Inflammatory macrophage treated with lipopolysaccharide for 4 hours (primary cell): ENCODE measurements at regions not wholly inside any gene's neighbourhood (a gene's known extent, or its start where the extent isn't known, plus 50 kb on each side); places are given as distances from the start of the nearest gene placed in this dataset.

ENCODE experiments used
- DNase-seq: peaks from one replicate; pipeline ENCODE4 v3.0.0-alpha.2; 2020

DNA sequence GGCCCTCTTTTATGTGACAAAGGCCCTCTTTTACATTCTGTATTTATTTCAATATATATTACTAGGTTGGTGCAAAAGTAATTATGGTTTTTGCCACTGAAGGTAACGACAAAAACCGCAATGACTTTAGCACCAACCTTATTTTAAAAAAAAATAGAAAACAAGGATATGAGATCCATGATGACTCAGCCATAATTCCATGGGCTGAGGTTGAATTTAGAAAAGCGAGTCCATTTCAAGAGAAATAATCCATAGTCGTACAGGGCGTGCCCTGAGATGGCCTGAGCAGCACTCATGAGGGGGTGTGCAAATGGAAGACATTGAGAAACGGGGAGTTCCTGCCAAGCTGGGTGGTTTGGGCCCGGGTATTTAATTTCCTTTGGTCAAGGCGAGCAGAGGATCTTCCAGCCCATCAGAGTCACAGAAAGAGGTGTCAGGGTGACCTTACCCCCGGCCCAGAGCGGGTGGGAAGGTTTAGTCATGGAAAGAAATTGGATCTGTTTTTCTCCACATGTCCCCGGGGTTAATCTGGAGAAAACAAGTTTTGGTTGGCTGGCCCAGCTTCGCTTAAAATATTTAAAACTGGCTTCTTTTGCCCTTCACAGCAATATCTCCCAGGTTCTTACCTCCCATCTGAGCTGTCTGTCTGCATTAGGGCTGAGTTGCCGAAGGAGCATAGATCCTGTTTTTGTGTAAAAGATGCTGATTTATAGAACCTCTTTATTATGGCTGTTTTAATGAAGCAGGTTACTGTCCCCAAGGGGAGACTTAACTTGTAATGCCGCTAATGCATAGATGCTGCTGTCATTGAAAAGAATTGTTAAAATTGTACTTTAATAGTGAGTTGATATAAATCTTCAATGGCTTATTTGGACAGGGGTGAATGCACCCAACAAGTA lies 255.6 kb downstream of the PREX1 start:
- DNase-seq, result no peak

DNA sequence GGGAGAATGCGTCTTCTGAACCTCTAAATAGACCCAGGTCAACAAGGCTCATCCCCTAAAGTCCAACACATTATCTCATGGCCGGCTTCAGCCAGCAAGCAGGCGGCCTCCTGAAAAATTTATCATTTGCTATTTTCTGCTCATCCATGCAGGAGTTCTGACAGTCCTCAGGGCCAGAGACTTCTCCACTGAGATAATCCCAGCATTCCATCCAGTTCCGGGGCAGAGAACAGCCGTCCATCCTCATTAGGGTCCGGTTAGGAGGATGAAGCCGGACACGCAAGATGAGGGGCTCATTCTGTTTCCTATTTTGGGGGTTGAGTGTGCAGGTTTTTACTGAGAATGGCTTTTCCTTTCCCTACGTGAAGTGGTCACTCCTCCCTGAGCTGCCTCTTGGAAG lies 258.1 kb downstream of the PREX1 start:
- no peak for DNase-seq

DNA sequence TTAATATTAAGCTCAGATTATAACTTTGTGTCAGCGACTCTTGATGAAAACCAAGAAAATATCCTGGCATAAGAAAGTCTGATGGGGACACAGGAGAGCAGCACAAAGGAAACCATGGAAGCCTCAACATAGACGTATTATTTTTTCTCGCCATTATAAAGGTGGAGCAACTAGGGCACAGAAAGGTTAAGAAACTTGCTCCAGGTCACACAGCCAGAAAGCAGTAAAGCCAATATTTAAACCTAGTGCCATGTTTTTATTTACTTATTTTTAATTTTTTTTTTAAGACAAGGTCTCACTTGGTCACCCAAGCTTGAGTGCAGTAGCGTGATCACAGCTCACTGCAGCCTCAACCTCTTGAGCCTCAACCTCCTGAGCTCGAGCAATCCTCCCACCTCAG lies 259.3 kb downstream of the PREX1 start:
- no peak for DNase-seq

DNA sequence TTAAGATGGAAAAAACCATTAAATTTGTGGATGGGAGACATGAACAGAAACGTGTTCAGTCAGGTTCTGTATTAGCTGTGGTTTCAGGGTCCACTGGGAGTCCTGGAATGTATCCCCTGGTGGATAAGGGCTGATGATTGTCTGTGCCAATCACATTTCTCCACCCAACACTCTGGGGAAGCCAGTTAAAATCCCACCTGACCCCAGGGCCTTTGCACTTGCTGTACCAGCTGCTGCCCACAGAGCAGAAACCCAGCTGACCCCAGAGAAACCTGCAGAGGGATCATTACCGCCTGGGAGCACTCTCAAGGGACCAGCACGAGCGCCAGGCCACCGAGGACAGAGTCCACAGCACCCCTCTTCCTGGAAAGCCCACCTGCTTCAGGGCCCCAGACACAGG lies 260.7 kb downstream of the PREX1 start:
- DNase-seq, result no peak

DNA sequence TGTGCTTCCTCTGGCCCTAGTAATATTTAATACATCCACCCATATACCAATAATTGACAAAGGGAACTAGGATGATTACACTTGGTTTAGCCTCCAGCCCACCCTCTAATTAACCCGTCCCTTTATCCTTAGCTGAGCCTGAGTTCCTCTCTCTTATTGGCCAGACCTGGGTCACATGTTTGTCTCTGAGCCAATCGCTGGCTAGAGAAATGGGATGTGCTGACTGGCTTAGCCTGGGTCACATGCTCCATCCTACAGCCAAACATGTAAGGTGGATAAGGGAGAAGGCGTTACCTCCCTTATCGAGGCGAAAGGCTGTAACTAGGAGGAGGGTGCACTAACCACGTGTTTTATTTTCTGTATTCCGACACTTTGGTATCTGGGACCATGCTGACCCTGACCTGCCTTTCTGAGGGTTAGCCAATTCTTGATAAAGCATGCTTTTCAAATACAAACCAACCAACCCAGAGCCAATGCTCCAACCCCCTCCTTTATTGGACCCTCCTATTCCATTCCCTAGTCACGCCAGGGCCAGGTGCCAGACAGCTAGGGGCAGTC lies 262.7 kb downstream of the PREX1 start:
- no peak for DNase-seq

DNA sequence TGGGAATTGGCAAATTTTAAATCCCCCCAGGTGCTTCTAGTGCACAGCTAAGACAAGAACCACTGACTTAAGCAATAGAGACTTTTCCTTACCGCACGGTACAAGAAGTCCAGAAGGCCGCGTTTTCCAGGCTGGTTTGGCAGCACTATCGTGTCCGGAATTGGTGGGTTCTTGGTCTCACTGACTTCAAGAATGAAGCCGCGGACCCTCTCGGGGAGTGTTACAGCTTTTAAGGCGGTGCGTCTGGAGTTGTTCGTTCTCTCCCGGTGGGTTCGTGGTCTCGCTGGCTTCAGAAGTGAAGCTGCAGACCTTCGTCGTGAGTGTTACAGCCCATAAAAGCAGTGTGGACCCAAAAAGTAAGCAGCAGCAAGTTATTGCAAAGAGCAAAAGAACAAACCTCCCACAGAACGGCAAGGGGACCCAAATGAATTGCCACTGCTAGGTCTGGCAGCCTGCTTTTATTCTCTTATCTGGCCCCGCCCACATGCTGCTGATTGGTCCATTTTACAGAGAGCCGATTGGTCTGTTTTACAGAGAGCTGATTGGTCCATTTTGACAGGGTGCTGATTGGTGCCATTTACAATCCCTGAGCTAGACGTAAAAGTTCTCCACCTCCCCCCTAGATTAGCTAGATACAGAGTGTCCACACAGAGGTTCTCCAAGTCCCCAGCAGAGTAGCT lies 264.5 kb downstream of the PREX1 start:
- no peak for DNase-seq

DNA sequence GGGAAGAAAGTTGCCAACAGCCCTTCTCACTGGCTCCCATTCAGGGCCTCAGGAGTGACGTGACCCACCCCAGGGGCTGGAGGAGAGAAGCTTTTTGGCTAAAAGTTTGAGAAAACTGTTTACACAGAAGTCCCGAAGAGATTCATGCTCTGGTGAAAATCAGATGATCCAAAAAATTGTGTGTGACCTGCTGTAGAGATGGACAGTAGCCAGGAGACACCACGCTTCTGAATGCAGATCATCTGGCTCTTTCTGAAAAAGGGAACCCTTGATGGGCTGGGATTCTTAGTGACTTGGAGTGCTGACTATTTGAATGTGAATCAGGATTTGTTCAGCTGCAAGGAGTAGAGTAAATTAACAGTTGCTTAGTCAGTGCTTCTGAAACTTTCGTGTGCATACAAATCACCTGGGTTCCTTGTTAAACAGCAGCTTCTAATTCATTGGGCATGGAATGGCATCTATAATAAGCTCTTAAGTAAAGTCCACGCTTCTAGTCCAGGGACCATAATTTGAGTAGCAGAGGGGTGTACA lies 265.1 kb downstream of the PREX1 start:
- DNase-seq, result no peak

DNA sequence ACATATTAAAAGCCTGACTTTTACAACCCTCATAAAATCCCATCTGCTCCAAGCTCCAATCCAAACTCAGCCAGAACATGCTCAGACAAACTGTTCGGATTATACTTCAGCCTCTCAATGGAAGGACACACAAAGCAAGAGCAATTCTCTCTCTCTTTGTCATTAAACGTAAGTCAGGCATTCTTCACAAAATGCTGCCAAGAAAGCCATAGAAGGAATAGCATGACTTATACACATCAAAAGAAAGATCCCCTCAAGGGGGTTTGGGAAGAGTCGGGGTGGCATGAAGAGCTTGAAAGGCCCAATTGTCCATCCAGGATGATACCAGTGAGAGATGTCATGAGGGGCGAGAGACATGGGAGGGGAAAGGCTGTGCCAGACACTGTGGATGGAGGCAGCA lies 268.9 kb downstream of the PREX1 start:
- no peak for DNase-seq

DNA sequence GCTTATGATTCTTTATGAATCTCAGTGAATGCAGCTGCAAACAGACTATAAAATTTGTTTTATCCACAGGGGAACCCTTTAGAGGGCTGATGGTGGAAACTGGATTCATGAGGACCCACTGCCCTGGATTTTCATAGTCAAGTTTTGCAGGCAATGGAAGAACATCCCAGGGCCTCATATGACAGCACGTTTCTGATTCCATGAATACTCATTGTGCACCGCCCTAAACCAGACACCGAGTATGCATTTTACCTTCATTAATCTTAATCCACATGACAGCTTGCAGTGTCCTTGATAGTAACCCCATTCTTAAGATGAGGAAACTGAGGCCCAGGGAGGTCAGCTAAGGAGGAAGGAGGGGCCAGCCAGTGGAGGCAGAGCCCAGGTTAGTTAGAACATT lies 270.4 kb downstream of the PREX1 start:
- no peak for DNase-seq

DNA sequence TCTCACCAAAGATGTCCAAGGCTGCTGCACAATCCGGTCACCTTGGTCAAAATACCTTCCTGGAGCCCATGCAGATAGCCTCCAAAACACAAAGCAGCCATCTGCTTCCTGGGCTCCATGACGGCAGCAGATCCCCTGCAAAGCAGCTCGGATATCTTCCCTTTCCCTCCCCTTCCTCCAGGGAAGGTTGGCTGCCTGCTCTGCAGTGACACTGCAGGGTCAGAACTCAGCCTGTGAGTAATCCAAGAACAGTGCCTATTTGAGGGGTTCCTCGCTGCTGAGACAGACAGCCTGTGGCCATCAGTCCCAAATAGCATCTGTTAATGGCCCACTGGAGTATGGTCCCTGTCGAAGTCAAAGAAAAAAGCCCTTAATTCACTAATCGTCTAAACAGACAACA lies 270.8 kb downstream of the PREX1 start:
- no peak for DNase-seq

DNA sequence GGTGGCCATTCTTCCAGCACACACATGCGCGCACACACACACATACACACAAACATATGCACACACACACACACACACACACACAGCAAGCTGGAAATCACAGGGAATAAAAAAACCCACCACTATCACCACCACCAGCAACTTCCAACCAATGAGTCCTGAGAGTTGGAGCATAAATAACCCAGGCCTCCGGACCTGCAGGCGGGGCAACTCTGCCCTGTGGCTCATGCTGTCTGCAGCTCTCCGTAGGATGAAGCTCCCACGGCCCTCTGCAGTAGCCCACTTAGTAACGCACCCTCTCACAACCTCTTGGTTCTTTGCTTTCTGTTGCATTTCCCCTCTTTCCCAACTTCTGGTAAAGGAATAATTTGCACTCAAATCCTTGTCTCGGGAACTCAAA lies 275.2 kb downstream of the PREX1 start:
- DNase-seq, result no peak

DNA sequence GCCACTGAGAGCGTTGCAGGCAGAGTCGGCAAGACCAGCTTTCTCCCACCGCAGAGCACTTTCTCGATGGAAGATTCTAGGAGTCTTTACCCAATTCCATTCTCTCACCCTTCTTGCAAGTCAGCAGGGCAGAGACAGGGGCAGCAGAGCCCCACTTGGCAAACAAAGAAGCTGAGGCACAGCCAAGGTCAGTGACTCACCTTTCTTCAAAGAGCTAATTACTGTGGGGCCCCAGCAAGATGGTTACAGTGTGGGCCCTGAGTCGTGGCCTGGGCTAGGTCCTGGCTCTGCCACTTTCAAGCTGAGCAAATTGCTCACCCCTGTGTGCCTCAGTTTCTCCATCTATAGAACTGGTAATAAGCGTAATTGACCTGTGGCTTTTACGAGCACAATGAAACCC lies 277.0 kb downstream of the PREX1 start:
- no peak for DNase-seq

DNA sequence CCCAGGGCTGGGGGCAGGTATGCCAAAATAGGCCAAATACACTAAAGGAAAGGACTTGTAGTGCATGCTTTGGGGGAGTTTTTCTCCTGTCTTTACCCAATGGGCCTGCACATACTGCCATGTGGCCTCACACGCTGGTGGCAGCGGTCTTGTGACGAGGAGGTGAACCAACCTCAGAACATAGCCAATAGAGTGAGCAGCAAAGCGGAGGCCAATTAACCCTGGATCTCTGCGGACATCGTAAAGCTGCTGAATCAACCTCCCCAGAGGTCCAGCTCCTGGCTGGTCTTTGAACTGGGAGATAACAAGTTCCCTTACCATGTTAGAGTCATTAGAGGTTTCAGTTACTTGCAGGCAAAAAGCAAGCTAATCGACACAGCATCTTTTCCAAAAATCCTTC lies 280.1 kb downstream of the PREX1 start:
- no peak for DNase-seq

DNA sequence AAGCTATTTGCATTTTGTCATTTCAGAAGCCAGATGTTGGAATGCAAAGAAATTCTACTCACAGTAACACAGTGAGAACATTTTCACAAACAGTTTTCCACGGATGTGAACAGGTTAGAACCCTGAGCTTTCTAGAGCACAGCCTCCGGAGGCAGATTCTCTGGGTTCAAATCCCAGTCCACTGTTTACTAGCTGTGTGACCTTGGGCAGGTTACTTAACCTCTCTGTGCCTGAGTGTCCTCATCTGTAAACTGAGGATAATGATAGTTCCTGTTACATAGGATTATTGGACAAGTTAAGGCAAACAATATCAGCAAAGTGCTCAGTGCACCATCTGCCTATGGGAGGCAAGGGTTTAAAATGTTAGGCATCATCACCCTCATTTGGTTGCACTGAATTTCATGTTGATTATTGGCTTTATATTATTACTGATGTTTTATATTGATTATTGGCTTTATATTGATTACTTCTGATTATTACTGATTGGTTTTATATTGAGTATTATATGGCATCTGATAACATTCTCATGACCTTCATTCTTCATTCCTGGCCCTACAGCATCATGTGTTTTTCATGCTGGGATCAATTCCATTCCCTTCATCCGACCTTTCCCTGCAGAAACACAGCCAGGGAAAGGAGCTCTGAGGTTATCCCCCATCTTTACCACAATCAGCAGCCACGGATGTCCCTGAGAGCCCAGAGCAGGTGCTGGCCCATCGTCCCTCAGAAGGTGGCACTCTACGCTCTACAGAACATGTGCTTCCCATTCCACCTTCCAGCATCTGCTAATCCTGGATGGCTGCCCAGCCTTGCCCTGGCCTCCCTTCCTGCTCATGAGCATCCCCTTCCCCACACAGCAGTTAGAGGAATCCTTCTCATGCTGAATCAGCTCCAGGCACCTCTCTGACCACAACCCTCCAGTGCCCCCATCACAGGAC lies 283.1 kb downstream of the PREX1 start:
- DNase-seq, result no peak

DNA sequence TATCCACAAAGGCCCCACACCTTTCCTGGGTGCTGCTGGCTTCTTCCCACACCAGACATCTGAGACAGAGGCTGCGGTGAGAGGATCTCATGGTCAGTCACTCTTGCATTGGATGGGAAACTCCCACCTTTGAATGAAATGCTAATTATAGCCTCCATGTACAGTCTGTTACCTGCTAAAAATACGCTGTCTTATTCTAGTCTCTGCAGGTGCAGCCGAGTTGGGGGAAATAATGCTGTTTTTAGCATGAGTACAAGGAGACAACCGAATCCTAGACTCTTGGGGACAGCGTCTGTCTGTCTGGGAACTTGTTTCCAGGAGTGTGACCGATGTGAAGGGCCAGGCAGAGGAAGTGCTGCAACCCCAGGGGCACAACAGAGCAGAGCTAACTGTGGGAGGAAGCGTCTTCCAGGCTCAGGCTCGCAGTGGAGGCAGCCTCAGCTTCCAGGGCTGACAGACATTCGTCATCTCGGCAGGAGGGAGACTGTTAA lies 286.2 kb downstream of the PREX1 start:
- no peak for DNase-seq

DNA sequence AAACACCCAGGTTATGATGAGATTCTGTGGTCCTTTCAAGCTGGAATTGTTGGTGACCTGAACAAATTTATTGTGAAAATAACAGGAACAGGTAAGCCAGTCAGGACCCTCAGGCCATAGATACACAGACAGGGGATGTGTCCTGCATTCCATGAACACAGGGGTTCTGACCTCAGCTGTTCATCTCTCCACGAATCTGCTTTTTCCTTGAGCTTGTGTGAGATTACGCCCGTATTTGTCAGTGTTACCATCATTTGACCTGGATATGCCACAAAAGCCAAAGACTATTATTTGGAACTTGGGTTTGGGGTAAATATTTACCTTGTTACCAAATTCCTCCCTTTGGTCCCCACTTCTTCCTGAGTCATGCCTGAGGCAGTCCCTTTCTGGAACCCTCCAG lies 288.9 kb downstream of the PREX1 start:
- no peak for DNase-seq

DNA sequence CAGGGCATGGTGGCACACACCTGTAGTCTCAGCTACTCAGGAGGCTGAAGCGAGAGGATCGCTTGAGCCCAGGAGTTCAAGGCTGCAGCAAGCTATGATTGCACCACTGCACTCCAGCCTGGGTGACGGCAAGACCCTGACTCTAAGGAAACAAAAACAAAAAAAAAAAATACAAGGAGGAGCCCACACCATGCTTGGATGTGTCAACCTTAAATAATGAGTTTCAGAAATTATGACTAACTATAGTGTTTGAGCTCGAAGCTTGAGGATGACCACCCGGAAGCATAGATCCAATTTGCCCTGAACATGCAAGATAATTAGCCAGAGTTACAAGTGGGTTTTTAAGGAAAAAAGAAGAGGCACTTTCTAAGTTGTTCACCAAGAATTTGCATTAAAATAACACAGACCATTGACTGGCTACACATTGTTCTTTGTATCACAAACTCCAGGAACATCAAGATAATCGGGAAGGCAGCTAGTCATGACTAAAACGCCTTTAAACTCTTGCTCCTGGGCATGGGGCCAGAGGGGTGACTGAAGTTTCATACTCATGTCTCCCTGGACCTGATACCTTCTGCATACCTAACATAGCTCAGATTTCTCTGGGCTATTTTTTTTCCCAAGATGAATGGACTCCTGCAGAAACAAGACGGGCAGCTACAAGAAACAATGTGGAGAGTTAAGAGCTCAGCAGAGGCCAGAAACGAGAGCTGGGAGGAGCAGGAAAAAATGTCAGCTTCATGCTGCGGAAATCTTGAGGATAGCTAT lies 289.6 kb downstream of the PREX1 start:
- no peak for DNase-seq

DNA sequence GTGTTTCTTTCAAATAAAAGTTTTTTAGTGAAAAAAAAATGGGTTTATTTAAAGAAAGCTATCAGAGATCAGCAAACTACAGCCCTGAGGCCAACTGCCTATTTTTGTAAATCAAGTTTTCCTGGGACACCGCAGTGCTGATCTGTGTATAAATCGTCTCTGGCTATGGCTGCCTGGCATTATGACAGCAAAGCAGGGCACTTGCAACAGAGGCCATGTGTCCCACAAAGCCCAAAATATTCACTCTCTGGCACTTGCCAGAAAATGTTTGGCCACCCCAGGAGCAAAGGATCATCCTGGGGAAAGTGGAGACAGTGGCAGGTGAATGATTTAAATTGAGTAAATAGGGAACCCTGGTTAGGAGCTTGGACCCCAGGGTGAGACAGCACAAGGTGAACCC lies 291.6 kb downstream of the PREX1 start:
- no peak for DNase-seq

DNA sequence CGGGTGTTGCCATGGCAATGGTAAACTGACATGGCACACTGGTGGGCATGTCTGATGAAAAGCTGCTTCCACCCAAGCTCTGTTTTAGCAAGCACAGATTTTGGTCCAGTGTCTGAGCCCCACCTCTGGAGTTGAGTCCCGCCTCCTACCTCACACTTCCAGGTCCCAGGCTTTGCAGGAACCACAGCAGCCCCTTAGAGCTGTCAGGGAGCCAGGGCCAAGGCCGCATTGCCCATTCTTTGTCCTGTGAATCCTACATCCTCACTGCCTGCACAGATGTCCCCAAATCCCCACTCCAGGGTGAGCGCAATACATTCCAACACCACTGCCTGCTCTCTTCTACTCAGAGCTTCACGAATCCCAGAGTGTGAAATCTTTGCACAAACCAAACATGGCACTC lies 292.2 kb downstream of the PREX1 start:
- no peak for DNase-seq

DNA sequence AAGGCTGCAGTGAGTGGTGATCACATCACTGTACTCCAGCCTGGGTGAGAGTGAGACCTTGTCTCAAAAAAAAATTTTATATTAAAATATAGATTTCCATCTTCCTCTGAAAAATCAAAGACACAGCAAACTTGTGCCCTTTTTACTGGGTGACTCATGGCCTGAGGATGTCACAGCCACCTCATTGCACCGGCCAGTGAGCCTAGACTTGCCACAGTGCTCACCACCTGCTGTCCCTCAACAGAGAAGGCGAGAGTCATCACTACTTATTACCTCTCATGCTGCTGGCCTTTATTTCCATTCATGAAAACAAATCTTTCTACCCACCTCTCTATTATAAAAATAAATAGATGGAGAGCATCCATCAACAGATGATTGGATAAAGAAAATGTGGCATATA lies 295.8 kb downstream of the PREX1 start:
- no peak for DNase-seq

DNA sequence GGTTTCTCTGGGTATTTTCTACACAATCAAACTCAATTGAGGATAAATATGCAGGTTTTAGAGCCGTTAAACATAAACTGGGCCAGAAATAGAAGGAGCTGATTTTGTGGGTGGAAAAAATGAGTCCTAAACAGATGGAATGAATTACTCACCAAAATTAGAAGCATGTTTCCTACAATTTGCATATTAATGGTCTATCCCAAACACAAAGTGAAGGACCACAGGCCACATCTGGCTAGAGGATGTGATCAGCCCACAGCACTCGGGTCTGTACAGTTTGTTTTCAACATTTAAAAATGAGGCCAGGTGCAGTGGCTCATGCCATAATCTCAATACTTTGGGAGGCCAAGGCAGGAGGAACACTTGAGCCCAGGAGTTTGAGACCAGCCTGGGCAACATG lies 296.3 kb downstream of the PREX1 start:
- no peak for DNase-seq

DNA sequence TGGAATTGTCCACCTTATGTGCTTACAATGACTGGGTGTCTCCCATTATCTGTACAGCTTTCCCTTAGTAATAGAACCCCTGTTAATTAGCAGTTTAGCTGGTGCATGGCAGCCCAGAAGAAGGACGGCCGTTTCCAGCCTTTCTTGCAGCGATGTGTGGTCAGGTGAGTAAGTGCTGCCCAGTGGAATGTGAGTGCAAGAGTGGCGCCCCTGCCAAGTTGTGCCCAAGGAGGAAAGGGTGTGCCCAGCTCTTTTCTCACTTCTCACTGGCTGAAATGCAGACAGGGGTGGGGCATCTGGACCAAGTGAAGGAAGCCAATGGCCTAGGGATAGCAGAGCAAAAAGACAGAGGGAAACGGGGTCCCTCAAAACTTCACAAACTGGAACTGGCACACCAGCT lies 296.8 kb downstream of the PREX1 start:
- DNase-seq, result no peak
